Left cardiac atrium (tissue), 4 donors: ENCODE measurements at regions not wholly inside any gene's neighbourhood (a gene's known extent, or its start where the extent isn't known, plus 50 kb on each side); places are given as distances from the start of the nearest gene placed in this dataset.
A peak's percentile ranks its signal among the peaks of the same experiment; 100 is the strongest.
"Not testable (repeated sequence)": the region's sequence is repeated elsewhere in the genome, so short reads cannot be mapped to it uniquely, and the experiment has no call there.

Source experiments
- ATAC-seq, 2 donors: fragments of 200-7000 bp; cut with Tn5 transposase; one replicate each; pipeline ENCODE4 v1.9.1; 2020; ENCODE audit warnings: mild to moderate bottlenecking in 2 of 2, moderate library complexity in 2 of 2
- DNase-seq: peaks from one replicate; pipeline ENCODE4 v3.0.0-alpha.2; 2020
- intact Hi-C, 2 donors: fragments of 100-400 bp; cut with DNase I; formaldehyde crosslinking; loops; one replicate each; pipeline versions ENCODE4 v1.14.1 to v1.15.1; 2022 to 2023
- donor health status: DM: no; HTN: yes; CAD: no.
- donor health status: DM: no; HTN: yes; CAD: no; lungs with severe emphysema.
- donor health status: DM: yes; HTN: yes; CAD: no.
- donor health status: Dilated cardiomyopathy.

DNA sequence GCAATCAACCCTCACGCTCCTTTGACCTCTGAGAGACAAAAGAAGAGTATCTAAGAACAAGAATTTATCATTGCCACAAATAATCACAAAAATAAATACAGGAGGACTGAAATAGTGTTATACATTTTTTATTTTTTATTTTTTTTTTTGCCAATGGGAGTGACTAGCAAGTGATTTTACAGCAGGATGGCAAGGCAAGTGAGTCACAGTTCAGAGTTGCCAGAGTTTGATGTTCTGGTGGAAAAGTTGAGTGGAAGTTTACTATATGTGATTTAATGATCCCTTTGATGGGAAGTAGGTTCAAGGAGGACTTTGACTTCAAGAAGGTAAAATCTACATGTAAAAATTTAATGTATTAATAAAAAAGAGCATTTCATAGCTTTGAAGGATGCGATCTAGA, 2691.4 kb downstream of the PCDH9 start:
- intact Hi-C loops, result no loop called here
- ATAC-seq (no peak), DNase-seq (no peak)

DNA sequence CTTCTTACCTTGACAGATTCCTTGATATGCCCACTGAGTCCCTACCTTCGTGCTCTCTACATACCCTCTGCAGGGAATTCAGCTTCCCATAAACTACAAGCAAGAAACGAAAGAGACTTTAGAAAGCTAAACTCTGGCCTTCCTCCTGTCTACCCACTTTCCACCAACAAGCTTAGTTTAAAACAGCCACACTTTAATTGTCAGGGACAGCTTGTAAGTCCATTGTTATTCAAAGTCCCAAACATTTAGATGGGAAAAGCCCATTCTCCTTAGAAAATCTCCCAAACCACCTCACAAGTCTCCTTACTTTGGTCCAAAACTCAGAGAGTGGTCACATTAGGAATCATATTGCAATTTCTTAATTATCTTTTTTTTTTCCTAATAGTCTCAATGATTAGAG, 2695.8 kb downstream of the PCDH9 start:
- DNase-seq (no peak), ATAC-seq (no peak)
- intact Hi-C loops, result no loop called here

DNA sequence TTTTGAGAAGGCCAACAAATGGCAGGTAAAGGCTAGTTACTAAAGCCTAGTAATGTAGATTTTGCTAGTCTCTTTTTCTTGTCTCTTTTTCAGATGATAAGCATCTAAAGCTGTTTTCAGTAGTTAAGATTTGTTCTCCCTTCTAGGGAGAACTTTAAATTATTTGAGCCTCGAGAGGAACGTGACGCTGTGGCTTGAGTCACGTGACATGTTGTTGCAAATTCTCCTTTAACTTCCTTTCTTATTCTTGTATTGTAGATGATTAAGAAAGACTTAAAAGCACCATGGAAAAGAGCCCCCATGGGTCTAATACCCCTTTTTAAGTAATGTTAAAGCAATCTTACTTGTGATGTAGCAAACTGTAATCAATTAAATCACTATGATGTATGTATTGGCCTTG, 2698.7 kb downstream of the PCDH9 start:
- ATAC-seq, result no peak
- intact Hi-C loops, result no loop called here
- DNase-seq, result no peak

DNA sequence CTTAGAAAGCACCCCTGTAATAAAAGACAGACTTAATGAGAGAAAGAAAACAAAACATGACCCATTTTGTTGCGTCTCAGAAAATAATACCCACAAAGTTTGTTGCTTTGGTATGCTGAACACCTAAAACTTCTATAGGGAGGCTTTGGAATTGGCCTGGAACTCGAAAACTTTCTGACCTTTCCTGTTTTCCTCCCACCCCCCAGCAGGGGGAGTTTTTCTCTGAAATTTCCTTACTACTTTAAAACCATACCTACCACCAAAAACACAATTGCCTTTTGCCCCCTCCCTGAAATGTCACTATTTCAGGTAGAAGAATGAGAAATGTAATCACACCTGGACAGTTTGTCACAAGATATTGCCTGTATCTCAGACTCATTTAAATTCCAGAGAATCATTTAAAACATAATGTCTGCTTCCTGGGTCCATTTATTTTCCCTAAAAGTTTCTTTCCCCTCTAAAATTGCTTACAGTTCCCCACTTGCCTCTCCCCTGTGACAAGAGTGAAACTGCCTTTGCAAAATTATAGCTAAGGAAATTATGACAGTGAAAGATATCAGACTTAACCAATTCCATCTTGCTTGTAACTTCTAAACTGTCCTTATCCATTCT, 2700.2 kb downstream of the PCDH9 start:
- intact Hi-C loops, result no loop called here

DNA sequence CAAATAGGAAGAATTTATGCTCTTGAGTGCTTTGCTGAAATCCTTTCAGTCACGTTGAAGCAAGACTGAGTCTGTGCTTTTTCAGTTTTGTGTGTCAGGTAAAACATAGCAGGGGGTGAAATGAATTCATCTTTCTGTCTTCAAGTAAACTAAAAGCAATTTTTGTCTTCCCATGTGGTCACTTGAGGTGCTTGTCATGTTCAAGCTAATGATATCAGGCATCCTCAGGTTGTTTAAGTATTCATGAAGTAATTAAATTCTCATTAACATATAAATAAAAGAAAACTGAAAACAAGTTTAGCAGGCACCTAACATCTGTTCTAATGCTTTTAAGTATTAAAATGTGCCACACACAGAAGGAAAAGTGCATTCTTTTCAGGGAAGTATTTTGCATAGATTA, 2701.3 kb downstream of the PCDH9 start:
- intact Hi-C loops, result no loop called here
- ATAC-seq, result no peak
- no peak for DNase-seq

More for the DNA sequence above, 2700.2 kb downstream of the PCDH9 start:
- DNase-seq, result no peak
- no peak for ATAC-seq

DNA sequence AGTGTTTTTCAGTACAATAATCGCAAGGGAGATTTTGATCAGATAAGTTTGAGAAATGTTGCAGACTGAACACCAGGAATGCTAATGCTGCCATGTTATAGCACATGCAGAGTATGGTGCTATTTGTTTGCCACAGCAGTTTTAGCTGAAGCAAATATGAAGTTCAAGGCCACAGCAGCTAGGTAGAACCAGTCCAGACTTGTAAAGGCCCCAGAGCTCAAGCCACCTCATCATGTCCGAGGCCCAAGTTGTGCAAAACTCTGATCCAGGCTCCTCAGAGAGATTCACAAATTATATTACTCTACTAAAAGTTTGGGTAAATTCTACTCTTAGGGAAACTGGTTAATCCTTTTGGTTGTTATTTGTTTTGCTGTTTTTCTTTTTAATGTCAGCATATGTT, 2702.6 kb downstream of the PCDH9 start:
- intact Hi-C loops, result no loop called here
- DNase-seq (no peak), ATAC-seq (no peak)

DNA sequence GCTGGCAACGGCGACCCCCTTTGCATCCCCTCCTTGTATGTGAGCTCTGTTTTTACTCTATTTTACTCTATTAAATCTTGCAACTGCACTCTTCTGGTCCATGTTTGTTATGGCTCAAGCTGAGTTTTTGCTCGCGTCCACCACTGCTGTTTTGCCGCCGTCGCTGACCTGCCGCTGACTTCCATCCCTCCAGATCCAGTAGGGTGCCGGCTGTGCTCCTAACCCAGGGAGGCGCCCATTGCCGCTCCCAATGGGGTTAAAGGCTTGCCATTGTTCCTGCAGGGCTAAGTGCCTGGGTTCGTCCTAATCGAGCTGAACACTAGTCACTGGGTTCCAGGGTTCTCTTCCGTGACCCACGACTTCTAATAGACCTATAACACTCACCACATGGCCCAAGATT, 2704.4 kb downstream of the PCDH9 start:
- DNase-seq (no peak), ATAC-seq (no peak)
- intact Hi-C loops, result no loop called here

DNA sequence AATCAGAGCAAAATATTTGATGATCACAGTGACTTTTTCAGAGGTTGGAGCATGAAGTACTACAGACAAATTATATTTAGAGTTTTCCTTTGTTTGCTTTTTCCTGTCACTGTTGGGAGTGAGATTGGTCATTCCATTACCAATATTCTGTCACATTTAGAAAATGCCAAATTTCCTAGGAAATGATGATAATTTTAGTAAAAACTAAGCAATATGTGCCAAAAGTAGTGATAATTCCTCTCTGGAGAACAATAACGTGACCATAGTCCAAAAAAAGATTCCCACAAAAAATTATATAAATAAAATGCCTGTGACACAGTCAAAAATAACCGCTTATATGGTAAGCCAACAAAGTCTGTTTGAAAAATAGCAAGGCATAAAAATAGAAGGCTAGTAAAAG, 2719.4 kb downstream of the PCDH9 start:
- DNase-seq (no peak), ATAC-seq (peak in 1 of 2 donors; percentile 30)
- intact Hi-C loops, result no loop called here

DNA sequence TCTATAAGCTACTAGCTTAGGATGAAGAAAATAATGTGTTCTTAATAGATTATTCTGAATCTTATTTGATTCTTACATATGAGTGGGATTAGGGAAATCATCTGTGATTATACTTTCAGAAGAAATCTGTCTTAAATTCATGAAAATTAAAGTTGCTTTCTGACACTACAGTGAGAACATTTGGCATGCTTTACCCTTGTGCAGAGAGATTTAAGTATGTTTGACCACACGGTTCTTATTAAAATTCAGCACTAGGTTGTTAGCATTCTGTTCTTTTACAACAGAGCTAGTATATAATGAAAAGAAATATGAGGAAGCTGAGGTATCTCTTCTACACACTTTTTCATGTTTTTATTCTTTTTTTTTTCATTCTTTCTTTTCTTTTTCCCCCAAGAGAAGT, 2723.9 kb downstream of the PCDH9 start:
- DNase-seq (no peak), ATAC-seq (no peak)
- intact Hi-C loops, result no loop called here

DNA sequence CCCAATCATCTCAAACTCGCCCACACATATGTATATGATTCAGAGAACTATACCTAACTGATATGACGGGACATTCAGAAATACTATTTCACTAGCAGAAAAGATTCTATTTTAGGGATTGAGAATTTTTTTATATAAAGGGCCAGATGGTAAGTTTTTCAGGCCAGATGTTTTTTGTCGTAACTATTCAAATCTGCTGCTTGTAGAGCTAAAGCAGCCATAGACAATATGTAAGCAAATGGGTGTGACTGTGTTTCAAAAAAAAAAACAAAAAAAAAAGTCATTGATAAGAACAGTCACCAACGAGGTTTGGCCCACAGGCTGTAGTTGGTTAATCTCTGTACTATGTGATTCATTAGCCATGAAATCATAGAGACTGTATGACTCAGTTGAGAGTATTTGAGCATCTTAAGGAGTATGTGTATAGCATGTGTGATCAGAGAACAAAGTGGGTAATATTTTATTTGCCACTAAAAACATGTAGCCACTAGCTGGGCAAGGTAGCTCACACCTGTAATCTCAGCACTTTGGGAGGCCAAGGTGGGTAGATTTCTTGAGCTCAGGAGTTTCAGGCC, 2724.7 kb downstream of the PCDH9 start:
- DNase-seq, result no peak
- ATAC-seq, result no peak
- intact Hi-C loops, result no loop called here

DNA sequence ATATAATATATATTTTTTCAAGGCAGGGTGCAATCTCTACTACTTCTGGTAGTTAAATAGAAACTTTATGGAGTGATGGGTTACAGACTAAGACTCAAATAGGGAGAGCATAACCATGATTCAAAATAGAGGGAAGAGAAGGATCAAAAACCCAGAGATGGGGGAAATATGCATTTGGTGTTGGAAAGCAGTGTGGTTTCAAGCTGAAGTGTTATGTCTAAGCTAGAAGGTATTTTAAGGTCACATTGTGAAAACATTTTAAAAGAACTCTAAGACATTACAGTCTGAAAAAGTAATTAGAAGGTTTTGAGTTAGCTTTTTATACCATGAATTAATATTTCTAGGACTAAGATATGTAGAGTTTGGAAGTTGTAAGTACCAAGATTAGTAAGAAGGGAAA, 2741.4 kb downstream of the PCDH9 start:
- DNase-seq, result no peak
- no peak for ATAC-seq
- intact Hi-C loops, result no loop called here

DNA sequence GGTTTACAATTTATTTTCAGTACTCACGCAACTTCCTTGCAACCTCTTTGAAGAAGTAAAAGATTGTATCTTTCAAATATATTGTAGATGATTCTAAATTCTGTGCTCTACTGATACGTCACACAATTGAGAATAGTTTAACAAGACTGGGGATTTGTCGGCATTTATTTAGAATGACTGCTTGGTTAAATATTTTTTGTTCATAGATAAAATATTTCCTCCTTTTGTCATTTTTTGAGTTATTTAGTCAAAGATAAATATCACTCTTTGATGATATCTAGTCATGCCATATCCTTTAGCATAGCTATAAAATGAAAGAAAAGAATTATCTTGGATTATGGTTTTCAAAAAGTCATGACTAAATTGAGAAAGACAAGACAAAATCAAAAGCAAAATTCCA, 2747.8 kb downstream of the PCDH9 start:
- no peak for ATAC-seq
- intact Hi-C loops, result no loop called here
- DNase-seq, result no peak

DNA sequence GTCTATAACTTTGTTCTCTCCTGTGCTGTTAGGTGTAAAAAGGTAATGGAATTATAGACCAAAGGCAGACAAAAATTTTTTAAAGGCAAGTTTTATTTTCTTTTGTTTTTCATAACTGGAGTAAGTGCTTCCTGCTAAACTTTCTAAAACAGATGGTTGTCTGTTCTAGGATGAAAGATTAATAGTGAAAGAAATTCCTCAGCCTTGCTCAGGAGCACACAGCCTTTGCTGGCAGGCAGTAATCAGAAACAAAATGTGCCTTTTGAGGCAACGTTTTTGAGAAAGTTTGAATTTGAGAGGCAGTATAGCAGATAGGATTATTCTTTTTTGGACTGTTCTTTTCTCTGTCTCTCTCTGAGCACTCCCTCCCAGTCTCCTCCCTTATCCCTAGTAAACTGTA, 2749.5 kb downstream of the PCDH9 start:
- intact Hi-C loops, result no loop called here
- no peak for ATAC-seq
- no peak for DNase-seq

DNA sequence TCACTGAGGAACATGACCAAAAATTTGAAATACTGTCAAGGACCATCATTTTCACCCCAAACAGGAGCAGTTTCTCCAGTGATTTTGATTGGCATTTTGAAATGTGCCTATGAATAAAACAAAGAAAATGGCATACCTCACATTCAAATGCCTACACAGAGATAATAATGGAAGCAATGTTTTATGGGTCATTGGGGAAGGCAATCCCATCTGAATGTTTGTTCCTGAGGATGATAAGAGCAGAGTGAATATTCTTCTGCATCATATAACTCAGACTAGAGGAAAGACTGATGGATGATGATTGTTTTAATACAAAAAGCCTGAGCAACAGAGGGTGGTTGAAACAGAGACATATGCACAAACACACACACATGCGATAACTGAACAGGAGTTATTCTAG, 2749.9 kb downstream of the PCDH9 start:
- DNase-seq, result no peak
- intact Hi-C loops, result no loop called here
- no peak for ATAC-seq

DNA sequence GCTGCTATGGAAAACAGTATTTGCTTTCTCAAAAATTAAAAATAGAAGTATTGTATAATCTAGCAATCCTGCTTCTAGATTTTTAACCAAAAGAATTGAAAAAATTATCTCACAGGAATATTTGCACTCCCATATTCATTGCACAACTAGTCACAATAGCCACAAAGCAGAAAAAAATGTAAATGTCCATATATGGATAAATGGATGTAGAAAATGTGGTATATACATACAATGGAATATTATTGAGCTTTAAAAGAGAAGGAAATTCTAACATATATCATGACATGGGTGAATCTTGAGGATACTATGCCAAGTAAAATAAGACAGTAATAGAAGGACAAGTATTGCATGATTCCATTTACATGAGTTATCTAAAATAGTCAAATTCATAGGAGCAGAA, 2753.0 kb downstream of the PCDH9 start:
- no peak for DNase-seq
- intact Hi-C loops, result no loop called here
- ATAC-seq, result no peak

DNA sequence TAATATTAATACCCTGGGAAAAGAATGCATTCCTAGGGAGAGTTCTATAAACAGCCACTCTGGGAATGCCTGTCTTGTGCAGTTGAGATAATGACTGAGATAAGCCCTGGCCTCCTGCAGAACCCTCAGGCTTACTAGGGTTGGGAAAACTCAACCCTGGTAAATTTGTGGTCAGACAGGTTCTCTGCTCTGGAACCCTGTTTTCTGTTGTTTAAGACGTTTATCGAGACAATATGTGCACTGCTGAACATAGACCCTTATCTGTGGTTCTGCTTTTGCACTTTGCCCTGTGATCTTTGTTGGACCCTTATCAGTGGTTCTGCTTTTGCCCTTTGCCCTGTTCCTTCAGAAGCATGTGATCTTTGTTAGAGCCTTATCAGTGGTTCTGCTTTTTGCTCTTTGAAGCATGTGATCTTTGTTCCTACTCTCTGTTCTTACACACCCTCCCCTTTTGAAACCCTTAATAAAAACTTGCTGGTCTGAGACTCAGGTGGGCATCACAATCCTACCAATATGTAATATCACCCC, 2754.0 kb downstream of the PCDH9 start:
- intact Hi-C loops, ATAC-seq, DNase-seq: not testable (repeated sequence)

DNA sequence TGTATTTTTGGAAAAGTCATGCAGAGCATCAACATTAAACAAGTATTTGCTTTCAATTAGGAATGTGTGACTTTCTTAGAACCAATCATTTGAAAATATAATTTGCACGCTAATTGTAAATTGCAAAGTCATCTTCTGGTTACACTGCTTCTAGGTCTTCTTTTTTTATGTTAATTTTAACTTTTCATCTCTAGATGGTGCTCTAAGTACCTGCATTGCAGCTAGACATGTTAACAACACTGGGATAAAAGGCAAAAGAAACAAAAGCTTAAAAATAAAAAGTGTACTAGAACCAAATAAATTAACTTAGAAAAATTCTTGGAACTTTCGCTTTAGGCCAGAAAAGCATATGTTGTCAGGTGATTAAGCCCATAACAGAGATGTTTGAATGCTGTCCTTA, 2758.2 kb downstream of the PCDH9 start:
- no peak for DNase-seq
- intact Hi-C loops, result no loop called here

DNA sequence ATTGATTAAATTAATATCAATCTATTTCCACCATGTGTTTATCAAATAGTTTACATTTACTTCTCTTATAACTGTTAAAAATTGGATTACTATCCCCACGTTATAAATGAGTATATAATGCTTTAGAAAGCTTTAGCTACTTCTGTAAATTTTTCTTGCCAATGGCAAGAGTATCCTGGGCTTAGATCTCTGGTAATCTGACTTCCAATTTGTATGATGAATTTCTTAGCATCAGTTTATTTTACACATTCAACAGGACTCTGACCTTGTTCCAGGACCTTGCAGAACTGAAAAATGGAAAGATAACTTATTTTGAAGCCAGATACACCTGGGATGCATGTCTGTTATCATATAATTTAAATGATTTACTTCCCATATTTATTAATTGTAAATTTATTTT, 2759.4 kb downstream of the PCDH9 start:
- intact Hi-C loops, result no loop called here
- DNase-seq (no peak), ATAC-seq (no peak)

More for the DNA sequence above, 2758.2 kb downstream of the PCDH9 start:
- ATAC-seq, result no peak

DNA sequence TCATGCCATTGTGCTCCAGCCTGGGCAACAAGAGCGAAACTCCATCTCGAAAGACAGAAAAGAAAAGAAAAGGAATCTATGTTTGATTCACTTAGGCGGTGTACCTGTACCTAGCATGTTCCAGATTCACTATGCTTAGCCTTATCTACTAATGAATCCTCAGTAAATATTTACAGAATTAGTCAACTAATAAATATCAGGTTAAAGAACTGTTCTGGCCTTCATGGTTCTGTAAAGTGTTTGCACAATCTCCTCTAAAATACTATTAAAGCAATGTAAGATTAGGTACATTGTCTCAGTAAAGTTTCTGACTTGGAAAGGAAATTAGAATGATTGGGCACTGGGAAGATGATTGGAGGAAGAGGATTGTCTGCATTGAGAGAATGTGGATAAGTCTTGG, 2770.4 kb downstream of the PCDH9 start:
- DNase-seq (no peak), ATAC-seq (no peak)
- intact Hi-C loops, result no loop called here

DNA sequence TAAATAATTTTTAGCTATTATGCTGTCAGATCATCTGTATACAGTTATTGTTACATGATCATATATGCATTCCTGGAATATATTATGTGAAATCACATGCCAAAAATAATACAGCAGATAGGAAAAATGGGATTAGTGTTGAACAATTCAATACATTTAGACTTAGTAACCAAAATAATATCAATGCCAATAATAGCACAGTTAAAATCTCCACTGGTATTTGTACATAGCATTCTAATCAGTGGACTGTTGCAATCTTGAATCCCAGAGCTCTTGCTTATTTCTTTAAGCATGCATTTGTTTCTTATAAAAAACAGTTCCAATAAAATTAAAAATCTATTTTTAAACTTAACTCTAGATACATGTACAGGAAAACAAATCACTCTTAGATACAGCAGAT, 2772.2 kb downstream of the PCDH9 start:
- no peak for DNase-seq
- intact Hi-C loops, result no loop called here
- ATAC-seq, result no peak

DNA sequence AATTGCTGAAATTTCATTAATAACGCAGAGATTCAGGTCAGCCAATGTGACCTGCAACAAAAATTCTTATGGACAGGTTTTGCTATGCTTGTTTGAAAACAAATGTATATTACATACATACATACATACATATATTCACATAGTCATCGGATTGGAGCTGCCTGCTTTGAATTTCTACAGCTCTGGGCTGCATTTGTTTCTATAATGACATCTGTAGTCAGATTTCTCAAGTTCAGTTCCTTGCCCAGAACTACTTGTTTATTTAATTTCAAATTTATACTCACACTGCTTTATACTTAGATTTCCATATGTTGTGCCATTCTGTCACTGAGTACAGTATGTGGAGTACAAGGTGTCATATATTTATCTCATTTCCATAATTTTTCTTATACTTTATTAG, 2775.0 kb downstream of the PCDH9 start:
- intact Hi-C loops, result no loop called here
- DNase-seq, result no peak
- ATAC-seq, result no peak
